ENCODE measurements at regions not wholly inside any gene's neighbourhood (a gene's known extent, or its start where the extent isn't known, plus 50 kb on each side); places are given as distances from the start of the nearest gene placed in this dataset.

DNA sequence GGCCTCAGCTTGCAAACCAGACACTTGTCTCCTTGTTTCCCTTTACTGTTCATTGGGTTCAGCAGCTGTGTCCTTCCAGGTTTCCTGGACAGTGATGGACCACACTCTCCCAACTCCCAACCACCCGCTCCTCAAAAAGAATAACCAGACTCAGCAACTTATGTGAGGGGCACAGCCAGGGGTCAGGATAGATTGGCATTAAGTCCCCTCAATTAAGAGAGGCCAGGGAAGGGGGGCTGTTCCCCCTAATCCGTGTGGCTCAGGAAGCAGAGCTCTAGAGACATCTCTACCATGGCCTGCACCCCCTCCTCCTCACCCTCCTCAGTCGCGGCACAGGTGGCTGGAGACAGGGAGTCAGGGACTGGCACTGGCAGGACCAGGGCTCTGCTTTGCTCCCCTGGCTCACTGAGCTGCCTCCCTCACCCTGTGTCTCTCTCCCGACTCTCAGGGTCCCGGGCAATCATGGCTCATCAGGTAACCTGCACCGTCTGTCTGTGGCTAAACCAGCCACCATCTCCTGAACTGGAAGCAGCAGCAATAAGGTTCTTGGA is 111.7 kb downstream of the ZNF280B start:
- DNase-seq (ENCODE audit: low read depth), result no peak

- no peak for DNase-seq (ENCODE audit: low read depth)
These were observed 111.2 kb downstream of the ZNF280B start for GRCh38 chr22:22397292-22397870.

DNA sequence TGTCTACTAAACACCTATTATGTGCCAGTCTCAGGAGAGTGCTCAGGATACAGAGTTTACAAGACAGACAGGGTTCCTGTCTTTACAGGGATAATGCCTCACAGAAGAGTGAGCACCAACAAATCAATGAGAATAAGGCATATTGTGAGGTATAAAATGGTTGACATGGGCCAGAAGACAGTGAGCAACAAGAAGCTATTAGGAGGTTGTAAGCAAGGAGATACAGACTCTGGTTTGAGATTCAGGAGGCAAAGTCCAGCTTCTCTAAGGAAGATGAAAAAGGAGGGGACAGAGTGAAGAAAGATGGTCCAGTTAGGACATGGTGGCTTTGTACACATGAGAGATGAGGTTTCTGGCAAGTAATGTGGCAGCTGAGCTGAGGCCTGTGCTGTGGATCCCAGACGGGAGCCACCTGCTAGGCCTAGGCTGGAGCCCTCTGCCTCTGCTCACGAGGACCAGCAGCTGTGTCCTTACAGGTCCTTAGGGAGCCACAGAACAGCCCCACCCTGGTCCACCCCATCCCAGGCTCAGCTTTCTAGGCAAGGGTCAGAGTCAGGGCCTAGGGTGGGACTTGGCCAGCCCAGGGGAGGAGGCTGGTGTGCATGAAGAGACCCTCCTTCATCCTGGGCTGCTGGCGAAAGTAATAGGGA is 110.5 kb downstream of the ZNF280B start:
- no peak for DNase-seq (ENCODE audit: low read depth)

- no peak for DNase-seq (ENCODE audit: low read depth)
These were observed 109.8 kb downstream of the ZNF280B start for GRCh38 chr22:22398530-22399327.

DNA sequence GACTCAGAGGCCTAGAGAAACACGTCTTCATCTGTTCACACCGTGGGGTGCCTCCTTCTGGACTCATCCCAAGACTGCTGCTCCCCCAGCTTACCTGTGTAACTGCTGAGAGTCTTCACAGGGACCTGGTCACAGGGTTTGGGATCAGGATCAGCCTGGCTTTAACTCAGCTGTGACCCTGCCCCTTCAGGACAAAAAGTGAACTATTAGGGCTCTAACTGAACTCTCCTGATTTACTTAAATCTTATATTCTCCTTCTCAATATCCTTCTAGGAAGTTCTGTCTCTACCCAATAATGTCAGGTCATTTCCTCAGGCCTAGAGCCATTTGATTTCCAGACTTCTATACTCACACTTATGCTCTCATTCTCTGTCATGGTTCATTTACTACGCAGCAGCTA is 108.4 kb downstream of the ZNF280B start:
- no peak for DNase-seq (ENCODE audit: low read depth)

DNA sequence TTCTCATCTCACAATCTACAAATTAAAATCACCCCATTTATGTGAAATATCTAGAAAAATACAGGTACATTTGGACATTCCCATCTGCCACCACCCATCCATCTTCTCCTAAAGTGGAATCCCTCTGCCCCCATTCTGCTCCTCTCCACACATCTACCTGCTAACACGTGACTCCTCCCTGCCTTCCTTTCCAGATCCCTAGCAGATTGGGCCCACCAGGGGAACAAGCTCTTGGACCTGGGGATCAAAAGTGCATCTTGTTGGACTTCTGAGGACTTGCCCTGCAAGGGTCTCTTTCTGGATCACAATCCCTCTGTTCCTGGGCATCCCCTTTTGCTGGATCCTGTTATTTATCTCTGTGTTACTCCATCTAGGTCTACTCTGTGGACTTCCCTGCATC is 107.6 kb downstream of the ZNF280B start:
- DNase-seq (ENCODE audit: low read depth), result no peak

DNA sequence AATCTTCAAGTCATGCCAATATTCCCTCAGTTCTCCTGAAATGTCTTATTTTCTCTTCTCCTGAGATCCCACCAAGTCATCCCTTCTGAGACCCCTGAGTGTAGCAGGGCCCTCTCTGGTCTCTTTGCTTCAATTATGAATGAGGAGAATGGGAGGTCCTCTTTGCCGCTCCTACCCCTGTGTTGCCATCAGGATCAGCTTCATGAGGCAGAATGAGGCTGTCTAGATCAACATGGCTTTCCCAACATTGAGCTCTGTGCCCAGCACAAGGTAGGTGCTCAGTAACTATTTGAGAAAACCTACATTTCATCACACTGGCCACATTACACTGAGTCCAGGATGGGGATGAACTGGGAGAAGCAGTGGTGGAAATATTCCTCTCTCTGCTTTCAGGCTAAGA is 107.2 kb downstream of the ZNF280B start:
- no peak for DNase-seq (ENCODE audit: low read depth)

- no peak for DNase-seq (ENCODE audit: low read depth)
These were observed 105.2 kb downstream of the ZNF280B start for GRCh38 chr22:22403306-22403705.

- DNase-seq (ENCODE audit: low read depth), result no peak
These were observed 104.8 kb downstream of the ZNF280B start for GRCh38 chr22:22403771-22404170.

- DNase-seq (ENCODE audit: low read depth), result no peak
These were observed 103.8 kb downstream of the ZNF280B start for GRCh38 chr22:22404598-22405284.

- DNase-seq (ENCODE audit: low read depth), result no peak
These were observed 102.0 kb downstream of the ZNF280B start for GRCh38 chr22:22406445-22407027.

GRCh38 chr22:22407061-22407460 is 101.5 kb downstream of the ZNF280B start:
- no peak for DNase-seq (ENCODE audit: low read depth)

GRCh38 chr22:22408269-22408668 is 100.3 kb downstream of the ZNF280B start:
- DNase-seq (ENCODE audit: low read depth), result no peak

DNA sequence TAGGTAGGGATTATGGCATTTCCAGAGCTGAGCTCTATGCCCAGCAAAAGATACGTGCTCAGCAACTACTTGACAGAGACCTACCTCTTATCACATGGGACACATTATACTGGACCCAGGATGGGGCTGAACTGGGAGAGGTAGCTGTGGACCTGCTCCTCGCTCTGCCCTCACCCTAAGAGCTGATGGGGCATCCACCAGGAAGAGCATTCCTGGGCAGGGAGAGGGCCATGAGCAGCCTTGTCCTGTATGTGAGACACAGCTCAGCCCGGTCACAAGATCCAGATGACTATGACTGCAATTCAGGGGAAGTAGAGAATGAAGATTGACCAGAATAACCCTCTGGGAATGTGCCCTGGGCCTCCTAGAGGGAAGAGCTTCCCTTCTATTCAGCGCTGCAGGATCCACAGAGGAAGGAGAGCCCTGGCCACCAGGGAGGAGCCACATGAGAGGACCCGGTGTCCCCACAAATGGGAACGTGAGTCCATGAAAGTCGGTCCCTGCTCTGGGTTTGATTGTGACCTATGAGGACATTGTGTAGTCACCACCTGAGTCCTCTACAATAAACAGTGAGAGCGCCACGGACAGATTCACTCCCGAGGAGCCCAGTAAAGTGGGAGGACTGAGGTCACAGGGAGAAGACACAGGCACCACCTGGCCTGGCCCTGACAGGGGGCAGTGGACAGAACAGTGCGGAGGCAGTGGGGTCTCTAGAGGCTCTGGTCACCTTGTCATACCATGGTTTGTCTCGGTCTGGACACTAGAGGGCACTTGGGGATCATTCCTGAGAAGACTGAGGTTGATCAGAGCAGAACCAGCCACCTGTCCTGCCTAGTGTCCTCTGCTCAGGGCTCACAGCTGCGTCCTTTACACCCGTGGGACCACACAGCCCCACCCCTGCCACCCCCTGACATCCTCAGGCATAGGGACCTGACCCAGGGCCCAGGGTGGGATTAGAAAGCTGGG is 99.5 kb downstream of the ZNF280B start:
- DNase-seq (ENCODE audit: low read depth), result no peak

DNA sequence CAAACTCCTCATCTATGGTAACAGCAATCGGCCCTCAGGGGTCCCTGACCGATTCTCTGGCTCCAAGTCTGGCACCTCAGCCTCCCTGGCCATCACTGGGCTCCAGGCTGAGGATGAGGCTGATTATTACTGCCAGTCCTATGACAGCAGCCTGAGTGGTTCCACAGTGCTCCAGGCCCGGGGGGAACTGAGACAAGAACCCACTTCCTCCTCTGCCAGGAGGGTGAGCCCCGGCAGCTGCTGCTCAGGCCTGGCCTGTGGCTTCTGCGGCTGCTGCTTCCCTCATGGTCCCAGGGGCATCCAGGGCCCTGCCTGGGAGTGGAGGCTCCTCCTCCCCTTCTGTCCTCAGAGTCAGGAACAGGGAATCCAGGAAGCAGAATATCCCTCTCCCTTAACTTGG is 98.4 kb downstream of the ZNF280B start:
- no peak for DNase-seq (ENCODE audit: low read depth)

GRCh38 chr22:22410677-22411076 is 97.9 kb downstream of the ZNF280B start:
- DNase-seq (ENCODE audit: low read depth), result no peak

DNA sequence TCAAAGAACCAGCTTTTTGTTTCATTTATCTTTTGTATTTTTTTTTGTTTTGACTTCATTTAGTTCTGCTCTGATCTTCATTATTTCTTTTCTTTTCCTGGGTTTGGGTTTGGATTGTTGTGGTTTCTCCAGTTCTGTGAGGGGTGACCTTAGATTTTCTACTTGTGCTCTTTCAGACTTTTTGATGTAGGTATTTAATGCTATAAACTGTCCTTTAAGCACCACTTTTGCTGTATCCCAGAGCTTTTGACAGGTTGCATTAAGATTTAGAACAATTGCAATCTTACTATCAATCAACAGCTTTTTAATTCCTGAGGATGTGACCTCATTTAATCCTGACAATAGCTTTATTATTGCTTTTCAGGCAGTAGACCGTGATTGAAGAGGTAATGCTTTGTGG is 94.3 kb downstream of the ZNF280B start:
- DNase-seq (ENCODE audit: low read depth), result no peak

DNA sequence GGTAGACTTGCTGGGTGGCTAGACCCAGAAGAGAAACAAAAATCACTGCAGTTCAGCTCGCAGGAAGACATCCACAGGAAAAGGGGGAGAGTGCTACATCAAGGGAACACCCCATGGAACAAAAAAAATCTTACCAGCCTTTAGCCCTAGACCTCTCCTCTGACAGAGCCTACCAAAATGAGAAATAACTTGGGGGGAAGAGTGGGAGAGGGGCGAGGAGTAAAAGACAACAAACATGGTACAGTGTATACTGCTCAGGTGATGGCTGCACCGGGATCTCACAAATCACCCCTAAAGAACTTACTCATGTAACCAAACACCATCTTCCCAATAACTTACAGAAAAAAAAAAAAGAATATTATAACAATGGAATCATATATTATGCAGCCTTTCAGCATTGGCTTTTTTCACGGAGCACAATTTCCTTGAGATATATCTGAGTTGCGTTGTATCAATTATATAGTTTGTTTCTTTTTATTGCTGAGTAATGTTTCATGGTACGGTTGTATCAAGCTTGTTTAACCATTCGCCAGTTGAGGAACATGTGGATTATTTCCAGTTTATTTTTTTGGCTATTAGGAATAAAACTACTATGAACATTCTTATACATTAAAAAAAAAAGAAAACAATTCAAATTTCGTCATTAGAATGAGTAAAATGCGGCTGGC is 90.9 kb downstream of the ZNF280B start:
- no peak for DNase-seq (ENCODE audit: low read depth)

GRCh38 chr22:22418163-22418549 is 90.4 kb downstream of the ZNF280B start:
- no peak for DNase-seq (ENCODE audit: low read depth)

DNA sequence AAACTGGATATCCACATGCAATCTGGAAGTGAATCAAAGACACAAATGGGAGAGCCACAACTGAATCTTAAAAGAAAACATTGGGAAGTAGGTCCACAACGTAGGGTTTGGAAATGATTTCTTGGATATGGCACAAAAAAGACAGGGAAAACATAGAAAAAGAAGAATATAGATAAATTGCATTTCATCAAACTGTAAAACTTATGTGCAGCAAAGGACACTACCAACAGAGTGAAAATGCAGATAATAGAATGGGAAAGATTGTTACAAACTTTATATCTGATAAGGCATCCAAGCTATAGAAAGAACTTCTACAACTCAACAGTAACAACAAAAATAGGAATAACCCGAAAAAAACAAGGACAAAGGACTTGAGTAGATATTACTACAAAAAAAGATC is 89.6 kb downstream of the ZNF280B start:
- no peak for DNase-seq (ENCODE audit: low read depth)

All from stimulated activated CD8-positive, alpha-beta memory T cell treated with anti-CD3 and anti-CD28 coated beads, Interleukin-4, amount 100 ng/mL, for 24 hours (primary cell).